ENCODE measurements at regions not wholly inside any gene's neighbourhood (a gene's known extent, or its start where the extent isn't known, plus 50 kb on each side); places are given as distances from the start of the nearest gene placed in this dataset.

DNA sequence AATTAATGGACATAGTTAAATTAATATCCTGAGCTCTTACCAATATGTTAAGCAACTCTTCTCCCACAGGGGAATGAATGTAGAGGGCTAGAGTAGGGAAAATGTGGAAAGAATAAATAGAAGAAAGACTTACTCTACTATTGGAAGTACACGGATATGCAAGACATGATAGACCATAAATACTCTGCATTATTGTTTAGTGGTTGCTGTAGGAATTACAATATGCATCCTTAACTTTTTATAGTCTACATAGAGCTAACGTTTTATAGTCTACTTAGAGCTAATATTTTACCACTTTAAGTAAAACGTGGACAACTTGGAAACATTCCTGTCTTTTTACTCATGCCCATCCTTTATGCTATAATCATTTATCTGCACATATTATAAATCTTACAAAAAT, 163.8 kb upstream of the GALNT5 start:
- TF ChIP-seq, protein P1, sequence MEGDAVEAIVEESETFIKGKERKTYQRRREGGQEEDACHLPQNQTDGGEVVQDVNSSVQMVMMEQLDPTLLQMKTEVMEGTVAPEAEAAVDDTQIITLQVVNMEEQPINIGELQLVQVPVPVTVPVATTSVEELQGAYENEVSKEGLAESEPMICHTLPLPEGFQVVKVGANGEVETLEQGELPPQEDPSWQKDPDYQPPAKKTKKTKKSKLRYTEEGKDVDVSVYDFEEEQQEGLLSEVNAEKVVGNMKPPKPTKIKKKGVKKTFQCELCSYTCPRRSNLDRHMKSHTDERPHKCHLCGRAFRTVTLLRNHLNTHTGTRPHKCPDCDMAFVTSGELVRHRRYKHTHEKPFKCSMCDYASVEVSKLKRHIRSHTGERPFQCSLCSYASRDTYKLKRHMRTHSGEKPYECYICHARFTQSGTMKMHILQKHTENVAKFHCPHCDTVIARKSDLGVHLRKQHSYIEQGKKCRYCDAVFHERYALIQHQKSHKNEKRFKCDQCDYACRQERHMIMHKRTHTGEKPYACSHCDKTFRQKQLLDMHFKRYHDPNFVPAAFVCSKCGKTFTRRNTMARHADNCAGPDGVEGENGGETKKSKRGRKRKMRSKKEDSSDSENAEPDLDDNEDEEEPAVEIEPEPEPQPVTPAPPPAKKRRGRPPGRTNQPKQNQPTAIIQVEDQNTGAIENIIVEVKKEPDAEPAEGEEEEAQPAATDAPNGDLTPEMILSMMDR (IDR thresholded peaks at IDR 0.05), result no peak; the same call in 1 of the 2 replicates
- TF ChIP-seq REST (IDR thresholded peaks at IDR 0.05; ENCODE audit: insufficient read depth in 1 of 2, low read depth in 2 of 2, low read length in 1 of 2), result no peak
- TF ChIP-seq POLR2AphosphoS5 (IDR thresholded peaks at IDR 0.05; ENCODE audit: low read depth, low read length), result no peak
- TF ChIP-seq SIN3A (IDR thresholded peaks at IDR 0.05; ENCODE audit: borderline replicate concordance, insufficient read depth, low read depth, low read length), result no peak
- no peak for TF ChIP-seq TCF7L2 (IDR thresholded peaks at IDR 0.05; ENCODE audit: low read depth, low read length)
